Fibroblast of lung (primary cell): ENCODE measurements at regions not wholly inside any gene's neighbourhood (a gene's known extent, or its start where the extent isn't known, plus 50 kb on each side); places are given as distances from the start of the nearest gene placed in this dataset.

Experiments used
- DNase-seq, 2 donors: peaks; one replicate each; pipeline versions ENCODE4 v3.0.0 to v3.0.0-alpha.2; 2010; ENCODE audit warnings: low read depth in 2 of 2
- H2AFZ ChIP-seq: 2 replicates; pipeline ENCODE4 v1.5.1; 2012; ENCODE audit warnings: low read length, control low read depth, inconsistent platforms
- H3K27ac ChIP-seq: 2 replicates; pipeline ENCODE4 v1.5.1; 2011; ENCODE audit warnings: low read length, control low read depth; ENCODE audit not compliant: insufficient read depth
- H3K27me3 ChIP-seq: 2 replicates; pipeline ENCODE4 v1.5.1; 2011; ENCODE audit warnings: mild to moderate bottlenecking, low read length; ENCODE audit not compliant: control insufficient read depth, insufficient read depth
- H3K36me3 ChIP-seq: 2 replicates; pipeline ENCODE4 v1.5.1; 2011; ENCODE audit warnings: low read length; ENCODE audit not compliant: control insufficient read depth, insufficient read depth
- H3K4me1 ChIP-seq: 2 replicates; pipeline ENCODE4 v1.5.1; 2011; ENCODE audit warnings: low read length; ENCODE audit not compliant: control insufficient read depth, insufficient read depth; ENCODE audit errors: extremely low read depth
- H3K4me2 ChIP-seq: 2 replicates; pipeline ENCODE4 v1.5.1; 2011; ENCODE audit warnings: low read length, control low read depth; ENCODE audit not compliant: insufficient read depth; ENCODE audit errors: extremely low read depth
- H3K4me3 ChIP-seq, 4 experiments: fragments of 200-600 bp in 1 of 4; sonication (generic) in 1 of 4; replicated peaks in 1 of 4; 2 replicates each; pipeline ENCODE4 v1.5.1; 2011 to 2016; ENCODE audit warnings: low read length in 4 of 4, low read depth in 3 of 4, mild to moderate bottlenecking in 3 of 4, control low read depth in 2 of 4, inconsistent platforms in 1 of 4, mixed read lengths in 1 of 4; ENCODE audit not compliant: insufficient read depth in 1 of 4; ENCODE audit errors: control extremely low read depth in 1 of 4
- H3K79me2 ChIP-seq: 2 replicates; pipeline ENCODE4 v1.5.1; 2012; ENCODE audit warnings: mild to moderate bottlenecking, low read length, inconsistent platforms; ENCODE audit not compliant: control insufficient read depth, insufficient read depth
- H3K9ac ChIP-seq: 2 replicates; pipeline ENCODE4 v1.5.1; 2011; ENCODE audit warnings: mild to moderate bottlenecking, low read length, control low read depth; ENCODE audit not compliant: insufficient read depth
- H3K9me3 ChIP-seq: 2 replicates; pipeline ENCODE4 v1.5.1; 2012; ENCODE audit warnings: low read depth, low read length; ENCODE audit not compliant: control insufficient read depth, insufficient read depth
- H4K20me1 ChIP-seq: 2 replicates; pipeline ENCODE4 v1.5.1; 2011; ENCODE audit warnings: low read length; ENCODE audit not compliant: control insufficient read depth, insufficient read depth; ENCODE audit errors: extremely low read depth
- EZH2 ChIP-seq: IDR thresholded peaks from 2 replicates; pipeline ENCODE4 v1.5.1; 2012; ENCODE audit warnings: low read length, control low read depth, mild to moderate bottlenecking; ENCODE audit errors: missing control alignments
- TF ChIP-seq, protein P1 (sequence below), 2 donors: IDR thresholded peaks in 1 of 2; conservative IDR thresholded peaks in 1 of 2; 1 replicate in 1 of 2; 2 replicates in 1 of 2; pipeline ENCODE4 v1.5.1; 2011 to 2012; ENCODE audit warnings: low read length in 2 of 2, control low read depth in 1 of 2, inconsistent platforms in 1 of 2, low read depth in 1 of 2, mild to moderate bottlenecking in 1 of 2

DNA sequence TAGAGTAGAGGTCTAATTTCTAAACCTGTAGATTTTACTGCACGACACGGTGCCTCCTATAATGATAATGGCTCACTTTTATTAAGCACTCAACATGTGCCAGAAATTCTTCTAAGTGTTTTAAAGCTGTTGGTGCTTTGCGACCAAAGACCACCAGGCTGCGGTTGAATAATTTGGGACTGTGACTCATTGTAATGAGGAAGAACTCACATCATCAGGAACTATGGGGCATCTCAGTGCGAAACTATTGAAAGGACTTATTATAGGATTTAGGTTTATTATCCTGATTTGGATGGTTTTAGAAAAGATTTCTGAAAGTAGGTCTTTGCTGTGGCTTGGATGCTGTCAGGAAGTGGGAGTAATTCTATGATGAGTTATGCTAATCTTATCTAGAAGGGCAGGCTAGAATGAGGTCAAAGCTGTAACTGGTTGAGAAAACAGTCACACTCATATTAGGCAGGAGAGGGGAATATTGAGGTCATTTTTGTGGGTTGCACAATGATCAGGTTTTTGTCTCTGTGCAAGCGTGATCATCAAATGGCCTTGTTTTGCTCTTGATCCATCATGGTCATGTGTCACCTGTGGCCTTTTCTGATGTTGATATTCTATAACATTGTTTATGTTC lies 266.8 kb downstream of the PCDH20 start:
- no peaks in the 10 kb centered on the region for H4K20me1 ChIP-seq
- no peaks in the 10 kb centered on the region for H3K9me3 ChIP-seq
- H3K4me2 ChIP-seq = no peak overlapping the region
- peak in 1 of 2 donors; percentile 25 for DNase-seq
- no peaks in the 10 kb centered on the region for H3K36me3 ChIP-seq
- no peaks in the 10 kb centered on the region for H3K79me2 ChIP-seq
- H3K27me3 ChIP-seq = no peaks in the 10 kb centered on the region
- H3K27ac ChIP-seq = no peak overlapping the region
- no peak overlapping the region for H3K4me3 ChIP-seq
- H3K9ac ChIP-seq = no peak overlapping the region
- TF ChIP-seq, protein P1, sequence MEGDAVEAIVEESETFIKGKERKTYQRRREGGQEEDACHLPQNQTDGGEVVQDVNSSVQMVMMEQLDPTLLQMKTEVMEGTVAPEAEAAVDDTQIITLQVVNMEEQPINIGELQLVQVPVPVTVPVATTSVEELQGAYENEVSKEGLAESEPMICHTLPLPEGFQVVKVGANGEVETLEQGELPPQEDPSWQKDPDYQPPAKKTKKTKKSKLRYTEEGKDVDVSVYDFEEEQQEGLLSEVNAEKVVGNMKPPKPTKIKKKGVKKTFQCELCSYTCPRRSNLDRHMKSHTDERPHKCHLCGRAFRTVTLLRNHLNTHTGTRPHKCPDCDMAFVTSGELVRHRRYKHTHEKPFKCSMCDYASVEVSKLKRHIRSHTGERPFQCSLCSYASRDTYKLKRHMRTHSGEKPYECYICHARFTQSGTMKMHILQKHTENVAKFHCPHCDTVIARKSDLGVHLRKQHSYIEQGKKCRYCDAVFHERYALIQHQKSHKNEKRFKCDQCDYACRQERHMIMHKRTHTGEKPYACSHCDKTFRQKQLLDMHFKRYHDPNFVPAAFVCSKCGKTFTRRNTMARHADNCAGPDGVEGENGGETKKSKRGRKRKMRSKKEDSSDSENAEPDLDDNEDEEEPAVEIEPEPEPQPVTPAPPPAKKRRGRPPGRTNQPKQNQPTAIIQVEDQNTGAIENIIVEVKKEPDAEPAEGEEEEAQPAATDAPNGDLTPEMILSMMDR (conservative IDR thresholded peaks at IDR 0.05 in 1 of 2, IDR thresholded peaks at IDR 0.05 in 1 of 2; ENCODE audit: low read depth in 1 of 2, low read length in 2 of 2) = no peak
- no peak for TF ChIP-seq EZH2
- H2AFZ ChIP-seq = no peak overlapping the region
- H3K4me1 ChIP-seq = no peaks in the 10 kb centered on the region

DNA sequence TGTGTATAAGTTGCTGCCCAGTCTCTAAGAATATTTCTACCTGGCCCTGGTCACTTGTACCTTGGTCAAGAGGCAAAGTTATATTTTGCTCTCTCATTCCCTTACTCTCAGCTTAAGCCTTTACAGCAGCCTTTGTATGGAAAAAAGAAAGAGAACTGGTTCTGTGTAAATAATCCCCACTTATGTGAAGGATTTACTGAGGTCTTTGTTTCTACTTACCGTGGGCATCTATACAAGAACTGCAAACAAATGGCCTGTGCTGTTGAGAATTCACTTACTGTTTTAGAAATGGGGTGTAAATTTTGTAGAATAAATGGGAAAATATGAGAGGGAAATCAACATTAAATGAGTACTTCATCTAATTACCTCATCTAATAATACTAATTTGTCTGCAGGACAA lies 267.4 kb downstream of the PCDH20 start:
- Histone ChIP-seq H3K27ac (no peak overlapping the region), H4K20me1 (no peaks in the 10 kb centered on the region), H3K79me2 (no peaks in the 10 kb centered on the region), H3K4me3 (no peak overlapping the region), H3K4me1 (no peaks in the 10 kb centered on the region), H3K27me3 (no peaks in the 10 kb centered on the region), H3K9me3 (no peaks in the 10 kb centered on the region), H3K9ac (no peak overlapping the region), H3K36me3 (no peaks in the 10 kb centered on the region), H2AFZ (no peak overlapping the region), H3K4me2 (no peak overlapping the region)
- TF ChIP-seq, protein P1 (conservative IDR thresholded peaks at IDR 0.05 in 1 of 2, IDR thresholded peaks at IDR 0.05 in 1 of 2; ENCODE audit: low read depth in 1 of 2, low read length in 2 of 2) = no peak
- TF ChIP-seq EZH2 = no peak
- DNase-seq = no peak

DNA sequence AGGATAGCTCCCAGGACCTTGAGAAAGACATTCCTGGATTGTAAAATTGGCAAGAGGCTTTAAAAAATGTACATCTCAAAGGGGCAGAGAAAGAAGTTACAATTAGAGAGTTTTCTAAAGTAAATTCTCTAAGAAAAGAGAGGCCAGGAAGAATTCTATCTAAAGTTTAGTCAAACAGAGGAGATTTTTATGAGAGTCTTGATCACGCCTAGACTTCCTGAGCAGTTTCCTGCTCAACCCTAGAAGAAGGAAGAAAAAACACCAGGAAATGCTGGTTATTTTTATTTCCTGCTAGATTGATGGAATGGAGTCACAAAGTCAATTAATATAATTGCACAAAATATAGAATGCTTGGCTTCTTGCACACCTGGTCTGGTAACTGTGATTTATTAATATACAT lies 269.1 kb downstream of the PCDH20 start:
- no peak overlapping the region for H3K9ac ChIP-seq
- H3K27ac ChIP-seq = no peak overlapping the region
- no peak overlapping the region for H2AFZ ChIP-seq
- H3K27me3 ChIP-seq = no peaks in the 10 kb centered on the region
- no peak for DNase-seq
- H3K4me2 ChIP-seq = no peak overlapping the region
- H4K20me1 ChIP-seq = no peaks in the 10 kb centered on the region
- H3K79me2 ChIP-seq = no peaks in the 10 kb centered on the region
- TF ChIP-seq, protein P1 (conservative IDR thresholded peaks at IDR 0.05 in 1 of 2, IDR thresholded peaks at IDR 0.05 in 1 of 2; ENCODE audit: low read depth in 1 of 2, low read length in 2 of 2) = no peak
- no peak for TF ChIP-seq EZH2
- H3K36me3 ChIP-seq = no peaks in the 10 kb centered on the region
- H3K9me3 ChIP-seq = no peaks in the 10 kb centered on the region
- H3K4me3 ChIP-seq = no peak overlapping the region
- no peaks in the 10 kb centered on the region for H3K4me1 ChIP-seq
